Fibroblast of mammary gland (primary cell): ENCODE measurements at regions not wholly inside any gene's neighbourhood (a gene's known extent, or its start where the extent isn't known, plus 50 kb on each side); places are given as distances from the start of the nearest gene placed in this dataset.
A peak's percentile ranks its signal among the peaks of the same experiment; 100 is the strongest.

Source experiments
- DNase-seq: peaks from one replicate; pipeline ENCODE4 v3.0.0-alpha.2; 2010; ENCODE audit warnings: low read depth
- H3K4me3 ChIP-seq: 2 replicates; pipeline ENCODE4 v1.5.1; 2011; ENCODE audit warnings: low read depth, mild to moderate bottlenecking, low read length, moderate library complexity; ENCODE audit not compliant: control insufficient read depth
- CTCF ChIP-seq: conservative IDR thresholded peaks from 2 replicates; pipeline ENCODE4 v1.5.1; 2011; ENCODE audit warnings: low read depth, low read length, inconsistent platforms; ENCODE audit not compliant: control insufficient read depth, insufficient read depth

- no peak for TF ChIP-seq CTCF
- no peak overlapping the region for H3K4me3 ChIP-seq
- DNase-seq = no peak
These were observed 255.9 kb upstream of the RREB1 start for GRCh38 chr6:6851949-6852261.

- peak; percentile 57 for DNase-seq
- no peak for TF ChIP-seq CTCF
- H3K4me3 ChIP-seq = no peak overlapping the region
These were observed 250.9 kb upstream of the RREB1 start for GRCh38 chr6:6856538-6857523.

- TF ChIP-seq CTCF = no peak
- DNase-seq = no peak
- no peak overlapping the region for H3K4me3 ChIP-seq
These were observed 250.2 kb upstream of the RREB1 start for GRCh38 chr6:6857528-6857927.

GRCh38 chr6:6858533-6858982, 249.2 kb upstream of the RREB1 start:
- no peak for DNase-seq
- no peak for TF ChIP-seq CTCF
- no peak overlapping the region for H3K4me3 ChIP-seq

- TF ChIP-seq CTCF = no peak
These were observed 248.7 kb upstream of the RREB1 start for GRCh38 chr6:6859105-6859504.

GRCh38 chr6:6859722-6860121, 248.0 kb upstream of the RREB1 start:
- no peak for TF ChIP-seq CTCF
- no peak for DNase-seq
- no peak overlapping the region for H3K4me3 ChIP-seq

More at GRCh38 chr6:6859105-6859504, 248.7 kb upstream of the RREB1 start:
- no peak overlapping the region for H3K4me3 ChIP-seq
- DNase-seq = no peak
